PC-3 (cell line): ENCODE measurements at regions not wholly inside any gene's neighbourhood (a gene's known extent, or its start where the extent isn't known, plus 50 kb on each side); places are given as distances from the start of the nearest gene placed in this dataset.

Experiments used
- EZH2 ChIP-seq: fragments of 300-600 bp; sonication (generic); IDR thresholded peaks from one replicate; pipeline ENCODE4 v1.6.1; 2017; ENCODE audit warnings: antibody characterized with exemption, mild to moderate bottlenecking, low read length; ENCODE audit not compliant: unreplicated experiment
- EZH2phosphoT487 ChIP-seq: fragments of 300-600 bp; sonication (generic); IDR thresholded peaks from 2 replicates; pipeline ENCODE4 v1.6.1; 2018; ENCODE audit warnings: mild to moderate bottlenecking, antibody characterized with exemption, low read length, borderline replicate concordance
- TF ChIP-seq, protein P1 (sequence below): fragments of 300-600 bp; sonication (generic); conservative IDR thresholded peaks from 2 replicates; pipeline ENCODE4 v1.5.1; 2017; ENCODE audit warnings: antibody characterized with exemption, low read depth, mild to moderate bottlenecking, low read length

- TF ChIP-seq EZH2, result no peak
- TF ChIP-seq, protein P1, sequence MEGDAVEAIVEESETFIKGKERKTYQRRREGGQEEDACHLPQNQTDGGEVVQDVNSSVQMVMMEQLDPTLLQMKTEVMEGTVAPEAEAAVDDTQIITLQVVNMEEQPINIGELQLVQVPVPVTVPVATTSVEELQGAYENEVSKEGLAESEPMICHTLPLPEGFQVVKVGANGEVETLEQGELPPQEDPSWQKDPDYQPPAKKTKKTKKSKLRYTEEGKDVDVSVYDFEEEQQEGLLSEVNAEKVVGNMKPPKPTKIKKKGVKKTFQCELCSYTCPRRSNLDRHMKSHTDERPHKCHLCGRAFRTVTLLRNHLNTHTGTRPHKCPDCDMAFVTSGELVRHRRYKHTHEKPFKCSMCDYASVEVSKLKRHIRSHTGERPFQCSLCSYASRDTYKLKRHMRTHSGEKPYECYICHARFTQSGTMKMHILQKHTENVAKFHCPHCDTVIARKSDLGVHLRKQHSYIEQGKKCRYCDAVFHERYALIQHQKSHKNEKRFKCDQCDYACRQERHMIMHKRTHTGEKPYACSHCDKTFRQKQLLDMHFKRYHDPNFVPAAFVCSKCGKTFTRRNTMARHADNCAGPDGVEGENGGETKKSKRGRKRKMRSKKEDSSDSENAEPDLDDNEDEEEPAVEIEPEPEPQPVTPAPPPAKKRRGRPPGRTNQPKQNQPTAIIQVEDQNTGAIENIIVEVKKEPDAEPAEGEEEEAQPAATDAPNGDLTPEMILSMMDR, result no peak
- no peak for TF ChIP-seq EZH2phosphoT487
Measured at GRCh38 chr1:76766381-76766780, 100.9 kb upstream of the ST6GALNAC5 start.
